OCI-LY1 (cell line): ENCODE measurements at regions not wholly inside any gene's neighbourhood (a gene's known extent, or its start where the extent isn't known, plus 50 kb on each side); places are given as distances from the start of the nearest gene placed in this dataset.

ENCODE experiments used
- CTCF ChIP-seq: fragments of 200-600 bp; sonication (generic), shearing (Covaris generic); IDR thresholded peaks from 2 replicates; pipeline ENCODE4 v1.5.1; 2017; ENCODE audit warnings: mild to moderate bottlenecking, antibody characterized with exemption, low read length, moderate library complexity, mixed read lengths
- EZH2 ChIP-seq: fragments of 200-600 bp; sonication (generic), shearing (Covaris generic); IDR thresholded peaks from 2 replicates; pipeline ENCODE4 v1.8.0; 2017; ENCODE audit warnings: borderline replicate concordance, mixed run types, mild to moderate bottlenecking, antibody characterized with exemption, low read length, moderate library complexity, mixed read lengths

- TF ChIP-seq EZH2 (no peak), CTCF (peak; percentile 11; the same call in 1 of the 2 replicates)
Measured at GRCh38 chr3:76728426-76728825, 311.5 kb upstream of the ROBO2 start.
